ENCODE measurements at regions not wholly inside any gene's neighbourhood (a gene's known extent, or its start where the extent isn't known, plus 50 kb on each side); places are given as distances from the start of the nearest gene placed in this dataset.

DNA sequence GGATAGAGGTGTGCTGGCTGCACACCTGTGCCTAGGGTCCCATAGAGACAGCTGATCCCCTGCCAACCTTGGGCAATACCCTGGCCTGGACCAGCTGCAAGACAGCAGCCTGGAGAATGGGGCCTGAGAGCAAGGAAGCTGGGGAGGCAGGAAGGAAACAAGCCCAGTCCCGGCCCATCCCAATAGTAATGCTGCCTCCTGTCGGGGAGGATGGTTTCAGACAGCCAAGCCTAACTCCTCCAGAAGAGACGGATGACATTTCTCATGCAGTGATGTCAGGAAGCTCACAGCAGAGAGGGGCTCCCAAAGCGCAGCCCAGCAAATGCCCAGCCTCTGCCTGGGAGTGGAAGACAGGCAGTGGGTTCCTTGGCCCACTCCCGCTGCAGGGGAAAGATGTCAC lies 408.8 kb downstream of the OCA2 start:
- Histone ChIP-seq H3K79me2 (ENCODE audit: low read depth) (no peaks in the 10 kb centered on the region), H4K20me1 (ENCODE audit: low read depth) (no peaks in the 10 kb centered on the region), H3K4me2 (no peak overlapping the region), H3K27ac (no peak overlapping the region), H3K9me3 (ENCODE audit: low read depth) (no peaks in the 10 kb centered on the region), H3F3A (ENCODE audit: low read depth) (no peaks in the 10 kb centered on the region), H3K36me3 (no peaks in the 10 kb centered on the region), H3K27me3 (no peaks in the 10 kb centered on the region), H3K4me1 (peaks cover 9% of the 10 kb centered on the region), H3K4me3 (no peak overlapping the region), H2AFZ (replicated peaks) (no peak overlapping the region), H3K9ac (no peak overlapping the region)
- no peaks in the 10 kb centered on the region for H3K4me1 Mint-ChIP-seq
- no peak overlapping the region for H3K27ac Mint-ChIP-seq
- DNase-seq (ENCODE audit: low spot score): no peak
- no peak overlapping the region for H3K4me3 Mint-ChIP-seq
- H3K9me3 Mint-ChIP-seq: peaks cover 2% of the 10 kb centered on the region
- H3K27me3 Mint-ChIP-seq (ENCODE audit: insufficient read depth, low read depth): peaks cover 4% of the 10 kb centered on the region
- no peak for TF ChIP-seq EZH2 (IDR thresholded peaks at IDR 0.05)
- TF ChIP-seq CTCF (IDR thresholded peaks at IDR 0.05): peak; percentile 13
- peaks cover 2% of the 10 kb centered on the region for H3K36me3 Mint-ChIP-seq

DNA sequence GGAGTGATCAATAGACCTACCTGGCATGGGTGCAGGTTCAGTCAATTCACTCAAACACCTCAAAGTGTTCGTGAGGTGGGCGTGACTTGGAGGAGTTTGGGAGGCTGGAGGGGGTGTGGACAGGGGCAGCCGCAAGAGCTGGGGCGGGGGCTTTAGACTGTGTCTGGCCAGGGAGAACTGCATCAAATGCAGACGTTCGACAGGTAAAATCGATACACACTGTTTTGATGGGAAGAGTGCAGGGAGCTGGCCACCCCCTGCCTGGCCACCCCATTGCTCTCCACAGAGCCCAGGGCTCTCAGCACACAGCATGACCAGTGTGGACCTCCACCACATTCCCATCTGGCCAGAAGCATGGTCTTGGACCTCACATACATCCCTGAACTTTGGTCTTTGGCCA lies 412.1 kb downstream of the OCA2 start:
- H3K4me2 ChIP-seq: no peak overlapping the region
- no peaks in the 10 kb centered on the region for H3K4me1 ChIP-seq
- TF ChIP-seq EZH2 (IDR thresholded peaks at IDR 0.05) (no peak), EZH2phosphoT487 (IDR thresholded peaks at IDR 0.05) (no peak), CTCF (IDR thresholded peaks at IDR 0.05) (no peak)
- H3K4me3 ChIP-seq: no peak overlapping the region
- no peak overlapping the region for H3K9ac ChIP-seq
- H3K4me1 Mint-ChIP-seq: no peaks in the 10 kb centered on the region
- H3K4me3 Mint-ChIP-seq: no peak overlapping the region
- H3K9me3 ChIP-seq (ENCODE audit: low read depth): no peaks in the 10 kb centered on the region
- H3K36me3 ChIP-seq: no peaks in the 10 kb centered on the region
- H4K20me1 ChIP-seq (ENCODE audit: low read depth): no peaks in the 10 kb centered on the region
- H3K27me3 ChIP-seq: no peaks in the 10 kb centered on the region
- H3K27ac ChIP-seq: no peak overlapping the region
- no peak for DNase-seq (ENCODE audit: low spot score)
- no peaks in the 10 kb centered on the region for H3K36me3 Mint-ChIP-seq
- no peaks in the 10 kb centered on the region for H3K79me2 ChIP-seq (ENCODE audit: low read depth)
- H3K27me3 Mint-ChIP-seq (ENCODE audit: insufficient read depth, low read depth): peaks cover 13% of the 10 kb centered on the region
- no peak overlapping the region for H3K27ac Mint-ChIP-seq
- H3F3A ChIP-seq (ENCODE audit: low read depth): no peaks in the 10 kb centered on the region
- H3K9me3 Mint-ChIP-seq: no peaks in the 10 kb centered on the region
- H2AFZ ChIP-seq (replicated peaks): no peak overlapping the region

DNA sequence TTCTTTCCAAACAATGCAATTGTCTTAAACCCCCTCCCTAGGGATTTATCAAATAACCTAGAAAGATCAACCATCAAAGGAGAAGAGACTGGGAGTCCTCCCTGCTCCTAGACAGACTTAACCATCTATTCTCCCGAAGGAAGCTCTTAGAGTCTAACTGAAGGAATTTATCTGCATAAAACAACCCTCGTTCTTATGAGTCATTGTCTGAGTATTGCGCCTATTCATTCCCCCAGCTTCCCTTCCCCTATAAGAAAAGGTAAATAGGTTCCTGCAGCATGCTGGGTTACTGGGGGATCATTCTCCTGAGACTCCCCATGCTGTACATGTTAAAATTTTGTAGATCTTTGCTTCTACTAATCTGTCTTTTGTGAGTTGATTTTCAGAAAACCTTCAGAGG lies 412.7 kb downstream of the OCA2 start:
- TF ChIP-seq CTCF (IDR thresholded peaks at IDR 0.05): no peak
- no peak for TF ChIP-seq EZH2 (IDR thresholded peaks at IDR 0.05)
- TF ChIP-seq EZH2phosphoT487 (IDR thresholded peaks at IDR 0.05): no peak
- H3K79me2 ChIP-seq (ENCODE audit: low read depth): no peaks in the 10 kb centered on the region
- Mint-ChIP-seq H3K4me1 (peaks cover 3% of the 10 kb centered on the region), H3K27me3 (ENCODE audit: insufficient read depth, low read depth) (peaks cover 18% of the 10 kb centered on the region), H3K9me3 (no peaks in the 10 kb centered on the region), H3K4me3 (no peak overlapping the region), H3K27ac (no peak overlapping the region), H3K36me3 (no peaks in the 10 kb centered on the region)
- H3K36me3 ChIP-seq: no peaks in the 10 kb centered on the region
- no peaks in the 10 kb centered on the region for H3K9me3 ChIP-seq (ENCODE audit: low read depth)
- H3K4me1 ChIP-seq: no peaks in the 10 kb centered on the region
- no peaks in the 10 kb centered on the region for H3F3A ChIP-seq (ENCODE audit: low read depth)
- H3K27ac ChIP-seq: no peak overlapping the region
- no peak overlapping the region for H3K4me2 ChIP-seq
- no peaks in the 10 kb centered on the region for H4K20me1 ChIP-seq (ENCODE audit: low read depth)
- no peak overlapping the region for H3K4me3 ChIP-seq
- H3K9ac ChIP-seq: no peak overlapping the region
- DNase-seq (ENCODE audit: low spot score): no peak
- no peaks in the 10 kb centered on the region for H3K27me3 ChIP-seq
- no peak overlapping the region for H2AFZ ChIP-seq (replicated peaks)

- no peaks in the 10 kb centered on the region for H3K79me2 ChIP-seq (ENCODE audit: low read depth)
- no peaks in the 10 kb centered on the region for H3K36me3 Mint-ChIP-seq
- no peak overlapping the region for H3K4me2 ChIP-seq
- peaks cover 3% of the 10 kb centered on the region for H3K4me1 Mint-ChIP-seq
- H3K27me3 Mint-ChIP-seq (ENCODE audit: insufficient read depth, low read depth): peaks cover 18% of the 10 kb centered on the region
- no peak overlapping the region for H3K4me3 ChIP-seq
- TF ChIP-seq EZH2phosphoT487 (IDR thresholded peaks at IDR 0.05) (no peak), CTCF (IDR thresholded peaks at IDR 0.05) (no peak), EZH2 (IDR thresholded peaks at IDR 0.05) (no peak)
- H3K9me3 Mint-ChIP-seq: no peaks in the 10 kb centered on the region
- H3K27ac Mint-ChIP-seq: no peak overlapping the region
- no peak overlapping the region for H3K27ac ChIP-seq
- H3K36me3 ChIP-seq: no peaks in the 10 kb centered on the region
- H3K4me3 Mint-ChIP-seq: no peak overlapping the region
- DNase-seq (ENCODE audit: low spot score): no peak
- H3K4me1 ChIP-seq: peaks cover under 1% of the 10 kb centered on the region
- no peaks in the 10 kb centered on the region for H3F3A ChIP-seq (ENCODE audit: low read depth)
- no peaks in the 10 kb centered on the region for H3K27me3 ChIP-seq
- H2AFZ ChIP-seq (replicated peaks): no peak overlapping the region
- no peaks in the 10 kb centered on the region for H3K9me3 ChIP-seq (ENCODE audit: low read depth)
- no peak overlapping the region for H3K9ac ChIP-seq
- H4K20me1 ChIP-seq (ENCODE audit: low read depth): no peaks in the 10 kb centered on the region
Observed at GRCh38 chr15:27685644-27686043, 413.5 kb downstream of the OCA2 start.

All from neural progenitor cell (in vitro differentiated cells).